Left lung (tissue), 4 donors: ENCODE measurements at regions not wholly inside any gene's neighbourhood (a gene's known extent, or its start where the extent isn't known, plus 50 kb on each side); places are given as distances from the start of the nearest gene placed in this dataset.

Experiments used
- ATAC-seq: fragments of 200-7000 bp; cut with Tn5 transposase; one replicate; pipeline ENCODE4 v1.9.1; 2020; ENCODE audit warnings: moderate library complexity
- DNase-seq, 4 donors: peaks; one replicate each; pipeline ENCODE4 v3.0.0-alpha.2; 2013 to 2020
- H3K27ac ChIP-seq, 2 donors: fragments of 200-600 bp; sonication (generic) in 1 of 2; one replicate each; pipeline versions ENCODE4 v1.5.0 to v1.8.0; 2020 to 2021
- H3K27me3 ChIP-seq, 2 donors: fragments of 200-600 bp; sonication (generic) in 1 of 2; one replicate each; pipeline versions ENCODE4 v1.5.0 to v1.8.0; 2020 to 2021
- H3K36me3 ChIP-seq, 2 donors: fragments of 200-600 bp; sonication (generic) in 1 of 2; one replicate each; pipeline versions ENCODE4 v1.5.0 to v1.8.0; 2020 to 2021
- H3K4me1 ChIP-seq, 2 donors: fragments of 200-600 bp; one replicate each; pipeline ENCODE4 v1.8.0; 2021
- H3K4me3 ChIP-seq, 2 donors: fragments of 200-600 bp; sonication (generic) in 1 of 2; one replicate each; pipeline versions ENCODE4 v1.5.0 to v1.8.0; 2020 to 2021; ENCODE audit warnings: mild to moderate bottlenecking in 1 of 2
- H3K9me3 ChIP-seq, 2 donors: fragments of 200-600 bp; sonication (generic) in 1 of 2; one replicate each; pipeline versions ENCODE4 v1.5.0 to v1.8.0; 2020 to 2021
- CTCF ChIP-seq, 2 donors: fragments of 200-600 bp; sonication (generic) in 1 of 2; IDR thresholded peaks; one replicate each; pipeline versions ENCODE4 v1.5.0 to v1.8.0; 2021; ENCODE audit warnings: antibody characterized with exemption in 2 of 2
- intact Hi-C, 2 donors: fragments of 100-400 bp; cut with DNase I; formaldehyde crosslinking; loops; one replicate each; pipeline versions ENCODE4 v1.11.2 to v1.14.2; 2022
- donor health status: DM: no; HTN: yes; CAD: no.
- donor health status: DM: no; HTN: no; CAD: no.

DNA sequence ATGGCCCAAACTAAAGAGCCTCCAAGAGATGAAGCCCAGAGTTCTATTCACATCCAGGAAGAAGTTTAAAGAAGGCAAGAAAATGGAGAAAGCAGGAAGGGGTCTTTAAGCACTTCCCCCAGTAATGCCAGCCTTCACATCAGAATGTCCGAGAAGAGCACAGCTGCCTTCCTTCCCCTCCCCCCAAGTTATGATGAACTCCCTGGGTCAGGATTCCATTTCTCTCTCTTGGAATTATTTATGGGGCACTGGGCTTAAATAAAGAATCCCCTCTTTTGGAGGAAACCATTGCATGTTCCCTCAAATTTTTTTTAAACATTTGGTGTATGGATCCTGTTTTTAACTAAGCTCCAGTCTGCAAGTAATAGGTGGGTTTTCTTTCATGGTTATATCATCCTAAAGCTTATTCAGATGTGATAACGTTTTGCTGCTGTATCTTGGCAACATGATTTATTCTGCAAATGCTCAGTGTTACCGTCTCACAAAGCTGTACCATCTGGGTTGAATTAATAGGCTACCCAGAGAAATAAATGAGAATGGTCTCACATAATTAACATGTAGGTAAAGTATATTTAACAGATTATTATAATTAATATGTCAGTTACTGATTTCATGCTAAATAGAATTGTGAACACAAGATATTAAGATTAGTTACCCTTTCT is 160.9 kb upstream of the TOX3 start:
- H3K27ac ChIP-seq = no peak overlapping the region
- no peak for TF ChIP-seq CTCF (IDR thresholded peaks at IDR 0.05)

GRCh38 chr16:52705122-52705521 is 158.2 kb upstream of the TOX3 start:
- Histone ChIP-seq H3K4me3 (no peak overlapping the region), H3K9me3 (no peaks in the 10 kb centered on the region), H3K36me3 (no peaks in the 10 kb centered on the region), H3K27me3 (no peaks in the 10 kb centered on the region), H3K4me1 (no peaks in the 10 kb centered on the region), H3K27ac (no peak overlapping the region)
- no peak for TF ChIP-seq CTCF (IDR thresholded peaks at IDR 0.05)
- DNase-seq (no peak), ATAC-seq (no peak)
- intact Hi-C loops = no loop called here

More for the DNA sequence above, 160.9 kb upstream of the TOX3 start:
- ATAC-seq = no peak
- Histone ChIP-seq H3K27me3 (no peaks in the 10 kb centered on the region), H3K4me1 (no peaks in the 10 kb centered on the region), H3K36me3 (no peaks in the 10 kb centered on the region), H3K4me3 (no peak overlapping the region), H3K9me3 (no peaks in the 10 kb centered on the region)
- intact Hi-C loops = no loop called here
- no peak for DNase-seq

DNA sequence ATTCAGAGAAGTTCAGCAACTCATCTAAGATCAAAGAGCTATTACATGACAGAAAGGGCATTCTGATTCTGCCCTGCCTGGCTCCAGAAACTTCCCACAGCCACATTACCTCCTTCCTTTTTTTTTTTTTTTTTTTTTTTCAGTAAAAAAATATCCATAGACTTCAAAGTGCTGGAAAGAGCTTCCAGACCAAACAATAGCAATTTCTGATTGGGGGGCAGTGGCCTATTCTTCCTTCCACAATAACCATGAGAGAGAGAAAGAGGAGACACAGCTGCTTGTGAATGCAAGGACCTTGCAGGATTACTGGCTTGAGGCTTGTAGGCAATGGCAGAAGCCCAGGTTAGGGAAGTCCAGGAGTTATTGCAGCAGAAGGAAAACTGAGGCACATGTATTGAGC is 151.0 kb upstream of the TOX3 start:
- TF ChIP-seq CTCF (IDR thresholded peaks at IDR 0.05) = no peak
- no peak for ATAC-seq
- Histone ChIP-seq H3K36me3 (no peaks in the 10 kb centered on the region), H3K27ac (no peak overlapping the region), H3K4me3 (no peak overlapping the region), H3K27me3 (no peaks in the 10 kb centered on the region), H3K4me1 (no peaks in the 10 kb centered on the region), H3K9me3 (peaks cover 0 to under 1% of the 10 kb centered on the region in 2 donors)
- DNase-seq = no peak
- intact Hi-C loops = no loop called here

DNA sequence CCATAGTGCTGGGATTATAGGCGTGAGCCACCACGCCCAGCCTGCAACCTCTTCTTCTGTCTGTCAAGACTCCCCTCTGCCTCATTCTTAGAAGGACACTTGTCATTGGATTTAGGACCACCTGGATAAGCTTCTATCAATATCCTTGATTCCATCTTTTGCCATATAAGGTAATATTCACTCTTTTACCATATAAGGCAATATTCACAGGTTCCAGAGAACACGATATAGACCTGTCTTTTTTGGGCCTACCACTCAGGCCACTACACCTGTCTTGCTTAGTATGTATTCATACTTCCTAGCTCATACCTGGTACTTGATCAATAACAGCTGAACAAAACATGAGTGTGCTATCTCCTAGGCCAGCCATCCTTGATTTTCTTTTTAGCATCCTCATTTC is 149.2 kb upstream of the TOX3 start:
- H3K4me1 ChIP-seq = no peaks in the 10 kb centered on the region

DNA sequence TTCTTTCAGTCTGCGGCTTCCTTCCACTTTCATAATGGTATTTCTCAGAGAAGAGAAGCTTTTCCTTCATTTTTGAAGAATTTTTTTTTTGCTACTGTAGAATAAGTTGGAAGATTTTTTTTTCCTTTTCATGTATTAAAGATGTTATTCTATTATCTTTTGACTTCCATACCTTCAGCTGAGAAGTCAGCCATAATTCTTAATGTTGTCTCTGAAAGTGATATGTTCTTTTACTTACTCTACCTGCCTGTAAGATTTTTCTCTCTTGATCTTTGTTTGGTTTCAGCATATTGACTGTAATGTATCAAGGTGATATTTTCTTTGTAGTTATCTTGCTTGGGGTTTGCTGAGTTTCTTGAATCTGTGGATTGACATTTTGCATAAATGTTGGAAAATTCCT is 143.5 kb upstream of the TOX3 start:
- Histone ChIP-seq H3K27ac (no peak overlapping the region), H3K27me3 (no peaks in the 10 kb centered on the region), H3K9me3 (peaks cover 0 to 27% of the 10 kb centered on the region in 2 donors), H3K36me3 (no peaks in the 10 kb centered on the region), H3K4me1 (no peaks in the 10 kb centered on the region), H3K4me3 (no peak overlapping the region)
- DNase-seq (no peak), ATAC-seq (no peak)
- no peak for TF ChIP-seq CTCF (IDR thresholded peaks at IDR 0.05)
- intact Hi-C loops = no loop called here

More for the DNA sequence above, 149.2 kb upstream of the TOX3 start:
- Histone ChIP-seq H3K9me3 (peaks cover 0 to 16% of the 10 kb centered on the region in 2 donors), H3K27me3 (no peaks in the 10 kb centered on the region), H3K27ac (no peak overlapping the region), H3K36me3 (no peaks in the 10 kb centered on the region), H3K4me3 (no peak overlapping the region)
- no peak for ATAC-seq
- no peak for DNase-seq
- TF ChIP-seq CTCF (IDR thresholded peaks at IDR 0.05) = no peak
- intact Hi-C loops = no loop called here
